DMS153 treated with DMSO at 0.1 percent for 48 hours (cell line): ENCODE measurements at regions not wholly inside any gene's neighbourhood (a gene's known extent, or its start where the extent isn't known, plus 50 kb on each side); places are given as distances from the start of the nearest gene placed in this dataset.

ENCODE experiments used
- DNase-seq: peaks from one replicate; lab custom pipeline; 2025; ENCODE audit not compliant: unreplicated experiment; lab: John Stamatoyannopoulos, UW

DNA sequence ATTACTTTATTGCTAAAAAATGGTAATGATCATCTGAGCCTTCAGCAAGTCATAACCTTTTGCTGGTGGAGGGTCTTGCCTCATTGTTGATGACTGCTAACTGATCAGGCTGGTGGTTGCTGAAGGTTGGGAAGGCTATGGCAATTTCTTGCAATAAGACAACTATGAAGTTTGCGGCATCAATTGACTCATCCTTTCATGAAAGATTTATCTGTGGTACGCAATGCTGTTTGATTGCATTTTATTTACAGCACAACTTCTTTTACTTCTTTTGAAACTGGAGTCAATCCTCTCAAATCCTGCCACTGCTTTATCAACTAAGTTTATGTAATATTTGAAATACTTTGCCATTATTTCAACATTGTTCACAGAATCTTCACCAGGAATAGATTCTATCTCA lies 58.3 kb upstream of the ACO1 start:
- no peak for DNase-seq

DNA sequence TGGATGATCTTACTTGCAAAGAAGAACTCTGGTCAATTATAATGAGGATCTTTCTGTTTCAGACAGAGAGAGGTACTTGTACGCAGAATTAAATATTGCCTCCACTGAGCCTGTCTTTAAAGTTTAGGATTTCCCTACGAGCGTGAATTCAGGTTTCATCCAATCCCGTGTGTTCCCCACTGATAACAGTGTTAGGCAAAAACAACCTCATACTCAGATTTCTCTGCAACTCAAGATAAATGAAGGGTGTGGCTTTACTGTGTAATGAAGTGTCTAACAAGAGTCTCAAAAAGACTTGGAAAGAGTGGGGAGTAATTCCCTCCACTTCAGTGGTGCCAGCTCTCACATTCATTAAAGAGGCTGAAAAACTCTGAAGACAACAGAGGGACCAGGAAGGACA lies 53.2 kb upstream of the ACO1 start:
- DNase-seq = no peak

DNA sequence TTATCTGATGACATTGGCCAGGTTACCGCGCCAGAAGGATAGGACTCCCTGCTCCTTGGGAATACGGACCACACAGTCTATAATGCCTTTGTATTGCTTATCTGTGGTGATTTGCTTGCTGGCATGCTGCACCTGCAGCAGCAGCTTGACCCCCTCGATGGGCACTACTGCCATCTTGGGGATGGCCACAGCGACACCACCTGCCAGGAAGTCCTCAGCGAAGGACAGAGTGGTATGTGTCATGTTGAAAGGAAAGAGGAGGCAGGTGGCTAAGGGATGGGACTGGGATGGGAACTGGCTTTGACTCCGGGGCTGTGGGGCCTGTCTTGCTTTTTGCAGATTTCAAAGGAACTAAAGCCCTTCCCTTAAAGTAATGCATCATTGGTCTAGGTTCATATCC lies 50.3 kb upstream of the ACO1 start:
- no peak for DNase-seq
